Islet precursor cell (in vitro differentiated cells): ENCODE measurements at regions not wholly inside any gene's neighbourhood (a gene's known extent, or its start where the extent isn't known, plus 50 kb on each side); places are given as distances from the start of the nearest gene placed in this dataset.

ENCODE experiments used
- DNase-seq: peaks from one replicate; pipeline ENCODE4 v3.0.0-alpha.2; 2018

GRCh38 chr1:217193151-217193550, 437.7 kb downstream of the GPATCH2 start:
- DNase-seq: no peak

GRCh38 chr1:217191441-217191840, 439.4 kb downstream of the GPATCH2 start:
- no peak for DNase-seq

DNA sequence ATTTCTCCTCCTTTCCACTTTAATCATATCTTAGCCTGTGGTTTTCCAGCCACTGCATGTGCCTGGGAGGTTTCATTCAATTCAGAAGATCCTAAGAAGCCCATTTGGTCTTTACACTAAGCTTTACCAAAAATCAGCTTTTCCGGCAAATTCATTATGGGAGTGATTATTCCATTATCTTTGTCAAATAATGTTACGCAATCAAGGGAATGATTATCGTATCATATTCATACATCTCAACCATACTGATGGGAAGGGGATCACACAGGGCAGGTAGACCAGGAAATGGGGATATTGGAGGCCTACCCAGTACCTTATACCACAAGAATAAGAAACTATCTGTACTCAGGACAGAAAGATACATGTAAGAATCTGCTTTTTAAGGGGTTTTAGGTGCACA, 440.5 kb downstream of the GPATCH2 start:
- no peak for DNase-seq

- DNase-seq: no peak
Observed at GRCh38 chr1:217189362-217189761, 441.5 kb downstream of the GPATCH2 start.

GRCh38 chr1:217188280-217189237, 442.3 kb downstream of the GPATCH2 start:
- no peak for DNase-seq

- DNase-seq: no peak
Observed at GRCh38 chr1:217186664-217187063, 444.2 kb downstream of the GPATCH2 start.

DNA sequence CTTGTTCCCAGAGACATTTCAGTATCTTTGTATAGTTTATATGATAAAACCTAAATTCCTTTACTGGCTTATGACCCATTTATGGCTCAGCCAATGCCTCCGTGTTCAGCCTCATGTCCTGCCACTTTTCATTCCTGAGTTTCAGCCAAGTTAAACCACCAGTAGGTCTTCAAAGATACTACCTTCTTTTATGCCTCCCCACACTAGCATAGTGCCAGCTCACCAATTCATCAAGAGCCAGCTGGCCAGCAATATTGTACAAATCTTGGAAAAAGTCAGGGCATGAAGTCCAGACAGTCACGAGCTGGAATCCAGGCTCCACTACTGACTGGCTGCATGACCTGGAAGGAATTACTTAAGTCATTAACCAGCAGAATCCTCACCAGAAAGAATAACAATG, 446.0 kb downstream of the GPATCH2 start:
- no peak for DNase-seq

- DNase-seq: no peak
Observed at GRCh38 chr1:217182992-217183391, 447.9 kb downstream of the GPATCH2 start.

GRCh38 chr1:217181756-217182155, 449.1 kb downstream of the GPATCH2 start:
- DNase-seq: no peak

GRCh38 chr1:217181176-217181746, 449.6 kb downstream of the GPATCH2 start:
- DNase-seq: no peak

DNA sequence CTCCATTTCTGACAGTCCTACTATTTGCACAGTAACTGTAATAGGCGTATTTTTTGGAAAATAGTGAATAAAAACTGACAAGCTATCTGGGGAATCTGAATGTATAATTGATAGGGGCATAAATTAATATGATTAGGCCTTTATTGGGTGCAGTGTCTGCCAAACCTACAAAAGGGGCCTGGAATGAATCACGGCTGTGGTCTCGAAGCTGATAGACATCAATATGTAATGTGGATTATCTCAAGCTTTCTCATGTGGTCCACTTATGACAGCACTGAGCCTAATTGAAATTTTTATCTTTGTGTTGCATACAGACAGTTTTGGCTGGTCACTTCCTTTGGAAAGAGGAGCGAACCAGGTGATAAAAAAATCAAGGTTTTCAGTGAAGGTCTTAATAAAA, 450.4 kb downstream of the GPATCH2 start:
- no peak for DNase-seq

GRCh38 chr1:217164403-217164802, 441.2 kb upstream of the ESRRG start:
- DNase-seq: no peak

DNA sequence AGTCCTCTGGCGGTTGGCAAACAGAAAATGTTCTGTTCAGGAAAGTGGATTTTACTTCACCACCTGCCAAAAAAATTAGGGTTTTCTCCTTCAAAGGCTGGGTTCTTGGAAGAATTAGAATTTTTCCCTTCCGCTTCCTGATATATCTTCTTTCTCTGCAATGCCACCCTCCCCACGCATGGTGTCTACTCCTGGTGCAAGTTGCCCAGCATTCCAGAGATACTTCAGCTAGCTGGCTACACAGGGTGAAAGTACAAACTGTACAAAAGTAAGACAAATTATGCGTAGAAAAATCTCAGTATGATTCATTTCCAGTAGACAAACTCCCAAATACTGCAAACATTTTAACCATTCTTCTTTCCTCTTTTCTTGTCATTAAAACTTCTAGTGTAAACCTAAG, 430.1 kb upstream of the ESRRG start:
- no peak for DNase-seq

DNA sequence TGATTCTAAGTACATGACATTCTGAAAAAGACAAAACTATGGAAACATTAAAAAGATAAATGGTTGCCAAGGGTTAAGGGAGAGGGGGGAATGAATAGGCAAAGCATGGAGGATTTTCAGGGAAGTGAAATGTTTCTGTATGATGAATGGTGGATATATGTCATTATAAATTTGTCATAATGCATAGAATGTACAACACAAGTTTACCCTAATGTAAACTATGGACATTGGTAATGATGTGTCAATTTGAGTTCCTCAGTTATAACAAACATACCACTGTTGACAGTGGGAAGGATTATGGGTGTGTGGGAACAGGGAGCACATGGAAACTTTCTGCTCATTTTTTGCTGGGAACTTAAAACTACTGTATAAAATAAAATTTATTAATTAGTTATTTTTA, 427.1 kb upstream of the ESRRG start:
- DNase-seq: no peak

- DNase-seq: no peak
Observed at GRCh38 chr1:217149791-217150190, 426.6 kb upstream of the ESRRG start.

DNA sequence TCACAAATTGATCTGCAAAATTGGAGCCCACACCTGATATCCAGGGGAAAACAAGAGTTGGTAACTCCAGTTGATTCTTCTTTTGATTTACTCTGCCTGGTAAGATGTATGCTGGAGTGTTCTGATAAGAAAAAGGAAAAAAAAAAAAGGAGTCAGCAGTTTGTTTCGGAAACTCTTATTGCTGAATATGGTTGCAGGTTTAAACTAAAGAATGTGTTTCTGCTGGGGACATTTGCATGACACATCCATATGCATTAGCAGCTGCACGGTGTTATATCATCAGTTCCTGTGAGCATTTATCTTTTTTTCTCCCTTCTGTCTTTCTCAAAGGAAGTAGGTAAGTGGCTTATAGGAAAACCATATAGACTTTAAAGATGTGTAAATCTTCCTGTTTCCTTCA, 418.5 kb upstream of the ESRRG start:
- DNase-seq: no peak

GRCh38 chr1:217140041-217140901, 417.0 kb upstream of the ESRRG start:
- peak; percentile 66 for DNase-seq

- DNase-seq: peak; percentile 60
Observed at GRCh38 chr1:217139513-217139912, 416.3 kb upstream of the ESRRG start.

GRCh38 chr1:217138799-217139466, 415.7 kb upstream of the ESRRG start:
- DNase-seq: no peak

GRCh38 chr1:217138173-217138765, 415.0 kb upstream of the ESRRG start:
- no peak for DNase-seq

DNA sequence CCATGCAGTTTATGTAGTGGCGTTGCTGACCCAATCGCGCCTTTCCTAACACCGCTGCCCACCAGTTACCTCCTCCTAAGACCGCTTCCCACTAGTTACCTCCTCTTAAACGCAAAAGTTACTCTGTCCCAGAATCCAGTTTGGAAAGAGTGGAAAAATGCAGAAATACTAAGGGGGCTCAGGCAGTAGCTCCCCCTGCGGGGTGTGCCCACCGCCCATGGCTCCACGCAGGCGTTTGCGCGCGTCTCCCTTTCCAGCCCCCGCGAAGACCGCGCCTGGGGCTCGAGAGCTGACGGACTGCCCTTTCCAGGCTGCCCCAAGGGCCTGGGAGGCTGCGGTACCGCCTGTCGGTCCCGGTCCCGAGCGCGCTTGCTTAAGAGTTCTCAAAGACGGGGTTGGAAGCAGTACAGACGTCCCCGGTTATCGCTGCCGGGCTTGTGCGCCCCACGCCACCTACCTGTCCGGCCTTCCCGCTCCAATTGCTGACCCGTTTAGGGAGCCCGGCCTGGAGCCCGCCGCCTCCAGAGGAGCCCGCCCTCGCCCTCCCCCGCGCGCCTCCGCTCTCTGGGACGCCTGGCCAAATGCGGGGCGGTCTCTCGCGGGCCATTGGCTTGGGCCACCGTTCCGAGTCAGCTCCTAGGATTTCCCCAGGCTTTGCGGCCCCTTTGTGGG, 414.1 kb upstream of the ESRRG start:
- DNase-seq: peak; percentile 56

- no peak for DNase-seq
Observed at GRCh38 chr1:217136895-217137205, 413.6 kb upstream of the ESRRG start.
